ENCODE measurements at regions not wholly inside any gene's neighbourhood (a gene's known extent, or its start where the extent isn't known, plus 50 kb on each side); places are given as distances from the start of the nearest gene placed in this dataset.

GRCh38 chr11:112355726-112356125 lies 95.1 kb upstream of the PLET1 start:
- DNase-seq (ENCODE audit: low read depth) = no peak

- no peak for DNase-seq (ENCODE audit: low read depth)
Observed at GRCh38 chr11:112357488-112357887, 96.8 kb upstream of the PLET1 start.

GRCh38 chr11:112361396-112361795 lies 100.7 kb upstream of the PLET1 start:
- DNase-seq (ENCODE audit: low read depth) = no peak

- DNase-seq (ENCODE audit: low read depth) = no peak
Observed at GRCh38 chr11:112363527-112363926, 102.9 kb upstream of the PLET1 start.

GRCh38 chr11:112364962-112365481 lies 104.4 kb upstream of the PLET1 start:
- no peak for DNase-seq (ENCODE audit: low read depth)

- no peak for DNase-seq (ENCODE audit: low read depth)
Observed at GRCh38 chr11:112366012-112366411, 105.4 kb upstream of the PLET1 start.

- no peak for DNase-seq (ENCODE audit: low read depth)
Observed at GRCh38 chr11:112366777-112367176, 106.1 kb upstream of the PLET1 start.

GRCh38 chr11:112367461-112367860 lies 106.8 kb upstream of the PLET1 start:
- no peak for DNase-seq (ENCODE audit: low read depth)

- no peak for DNase-seq (ENCODE audit: low read depth)
Observed at GRCh38 chr11:112367895-112368294, 107.2 kb upstream of the PLET1 start.

- DNase-seq (ENCODE audit: low read depth) = no peak
Observed at GRCh38 chr11:112368381-112368780, 107.7 kb upstream of the PLET1 start.

GRCh38 chr11:112369374-112369773 lies 108.7 kb upstream of the PLET1 start:
- DNase-seq (ENCODE audit: low read depth) = no peak

- no peak for DNase-seq (ENCODE audit: low read depth)
Observed at GRCh38 chr11:112369916-112370315, 109.3 kb upstream of the PLET1 start.

GRCh38 chr11:112374486-112375140 lies 114.0 kb upstream of the PLET1 start:
- DNase-seq (ENCODE audit: low read depth) = no peak

GRCh38 chr11:112377946-112378345 lies 117.3 kb upstream of the PLET1 start:
- no peak for DNase-seq (ENCODE audit: low read depth)

GRCh38 chr11:112380464-112380863 lies 119.8 kb upstream of the PLET1 start:
- no peak for DNase-seq (ENCODE audit: low read depth)

- DNase-seq (ENCODE audit: low read depth) = no peak
Observed at GRCh38 chr11:112381578-112381977, 120.9 kb upstream of the PLET1 start.

GRCh38 chr11:112382561-112382960 lies 121.9 kb upstream of the PLET1 start:
- DNase-seq (ENCODE audit: low read depth) = no peak

GRCh38 chr11:112388496-112388895 lies 127.8 kb upstream of the PLET1 start:
- DNase-seq (ENCODE audit: low read depth) = no peak

GRCh38 chr11:112391086-112391485 lies 130.4 kb upstream of the PLET1 start:
- DNase-seq (ENCODE audit: low read depth) = no peak

- DNase-seq (ENCODE audit: low read depth) = no peak
Observed at GRCh38 chr11:112392904-112393303, 132.2 kb upstream of the PLET1 start.

GRCh38 chr11:112394304-112394703 lies 133.6 kb upstream of the PLET1 start:
- no peak for DNase-seq (ENCODE audit: low read depth)

- no peak for DNase-seq (ENCODE audit: low read depth)
Observed at GRCh38 chr11:112396076-112396475, 135.4 kb upstream of the PLET1 start.

GRCh38 chr11:112398798-112399478 lies 138.3 kb upstream of the PLET1 start:
- DNase-seq (ENCODE audit: low read depth) = no peak

All from stimulated activated CD8-positive, alpha-beta memory T cell treated with anti-CD3 and anti-CD28 coated beads, Interleukin-12 subunit alpha, Interleukin-12 subunit beta, amount 100 ng/mL, for 1 hour (primary cell).